SK-N-SH (cell line): ENCODE measurements at regions not wholly inside any gene's neighbourhood (a gene's known extent, or its start where the extent isn't known, plus 50 kb on each side); places are given as distances from the start of the nearest gene placed in this dataset.

ENCODE experiments used
- CTCF ChIA-PET: fragments of 300-600, 350-600 bp; formaldehyde crosslinking; extraction: SDS; loops from one replicate; lab custom pipeline; 2021; lab: Yijun Ruan, JAX
- POLR2A ChIA-PET: fragments of 350-600 bp; sonication (Branson Sonifier 250); formaldehyde crosslinking; extraction: SDS; loops from one replicate; lab custom pipeline; 2020; ENCODE audit warnings: antibody characterized with exemption, inconsistent platforms; lab: Yijun Ruan, JAX
- DNase-seq: peaks from one replicate; pipeline ENCODE4 v3.0.0; 2012
- H2AFZ ChIP-seq: fragments of 200-600 bp; sonication (generic); 2 replicates; pipeline ENCODE4 v1.8.1; 2016; ENCODE audit warnings: antibody characterized with exemption, mild to moderate bottlenecking, low read depth
- H3F3A ChIP-seq: fragments of 200-600 bp; sonication (generic); replicated peaks from 2 replicates; pipeline ENCODE3; 2016; ENCODE audit warnings: antibody characterized with exemption, mild to moderate bottlenecking; ENCODE audit not compliant: insufficient read depth
- H3K27ac ChIP-seq, 2 experiments: fragments of 200-500 bp in 1 of 2; fragments of 200-600 bp in 1 of 2; sonication (Bioruptor generic) in 1 of 2; sonication (generic), shearing (Covaris generic) in 1 of 2; 2 replicates each; pipeline versions ENCODE4 v1.5.1 to v1.6.1; 2014 to 2016; ENCODE audit warnings: low read depth in 2 of 2, inconsistent platforms in 1 of 2, low read length in 1 of 2, mild to moderate bottlenecking in 1 of 2, mixed read lengths in 1 of 2
- H3K27me3 ChIP-seq: fragments of 200-600 bp; sonication (generic), shearing (Covaris generic); 2 replicates; pipeline ENCODE4 v1.6.1; 2016; ENCODE audit warnings: mixed run types; ENCODE audit not compliant: insufficient read depth
- H3K36me3 ChIP-seq, 2 experiments: fragments of 200-500 bp in 1 of 2; fragments of 200-600 bp in 1 of 2; sonication (Bioruptor generic) in 1 of 2; sonication (generic) in 1 of 2; replicated peaks in 1 of 2; 2 replicates each; pipeline versions ENCODE3 to v1.5.1; 2014 to 2016; ENCODE audit warnings: low read length in 1 of 2, mild to moderate bottlenecking in 1 of 2; ENCODE audit not compliant: insufficient read depth in 2 of 2, control insufficient read depth in 1 of 2
- H3K4me1 ChIP-seq, 2 experiments: fragments of 200-500 bp in 1 of 2; fragments of 200-600 bp in 1 of 2; sonication (Bioruptor generic) in 1 of 2; sonication (generic), shearing (Covaris generic) in 1 of 2; 2 replicates each; pipeline versions ENCODE4 v1.5.1 to v1.6.1; 2014 to 2016; ENCODE audit warnings: low read depth in 1 of 2, low read length in 1 of 2, mixed run types in 1 of 2; ENCODE audit not compliant: insufficient read depth in 2 of 2, control insufficient read depth in 1 of 2
- H3K4me2 ChIP-seq: fragments of 200-600 bp; sonication (generic), shearing (Covaris generic); 2 replicates; pipeline ENCODE4 v1.6.1; 2017; ENCODE audit warnings: mixed run types
- H3K4me3 ChIP-seq, 2 experiments: fragments of 200-500 bp in 1 of 2; fragments of 200-600 bp in 1 of 2; sonication (Bioruptor generic) in 1 of 2; sonication (generic), shearing (Covaris generic) in 1 of 2; 2 replicates each; pipeline versions ENCODE4 v1.5.1 to v1.8.1; 2014 to 2016; ENCODE audit warnings: low read depth in 2 of 2, inconsistent platforms in 1 of 2, low read length in 1 of 2, mild to moderate bottlenecking in 1 of 2, mixed read lengths in 1 of 2, moderate library complexity in 1 of 2
- H3K79me2 ChIP-seq: fragments of 200-600 bp; sonication (generic); 2 replicates; pipeline ENCODE4 v1.8.1; 2017; ENCODE audit warnings: mild to moderate bottlenecking; ENCODE audit not compliant: insufficient read depth
- H3K9ac ChIP-seq: fragments of 200-600 bp; sonication (generic); 2 replicates; pipeline ENCODE4 v1.6.1; 2017; ENCODE audit warnings: mixed run types
- H3K9me2 ChIP-seq: fragments of 200-600 bp; sonication (generic); 2 replicates; pipeline ENCODE4 v1.6.1; 2017; ENCODE audit warnings: mixed run types
- H3K9me3 ChIP-seq: fragments of 200-600 bp; sonication (generic); 2 replicates; pipeline ENCODE4 v1.6.1; 2017; ENCODE audit warnings: mixed run types, mild to moderate bottlenecking, moderate library complexity
- H4K20me1 ChIP-seq: fragments of 200-600 bp; sonication (generic); 2 replicates; pipeline ENCODE4 v1.6.1; 2017; ENCODE audit warnings: mild to moderate bottlenecking, mixed run types; ENCODE audit not compliant: insufficient read depth
- CHD2 ChIP-seq: fragments of 150-350 bp; IDR thresholded peaks from 2 replicates; pipeline ENCODE4 v1.6.1; 2018; ENCODE audit warnings: low read length; ENCODE audit not compliant: partially characterized antibody
- ELF1 ChIP-seq: IDR thresholded peaks from 2 replicates; pipeline ENCODE4 v1.4.0; 2012
- EZH2phosphoT487 ChIP-seq: fragments of 200-600 bp; sonication (generic); IDR thresholded peaks from 2 replicates; pipeline ENCODE4 v1.6.1; 2017; ENCODE audit warnings: low read depth, mixed run types, mild to moderate bottlenecking, antibody characterized with exemption, moderate library complexity, borderline replicate concordance
- FOXM1 ChIP-seq: IDR thresholded peaks from 2 replicates; pipeline ENCODE4 v1.4.0; 2012; ENCODE audit warnings: low read depth, mild to moderate bottlenecking
- IRF3 ChIP-seq: fragments of 150-350 bp; IDR thresholded peaks from 2 replicates; pipeline ENCODE4 v1.6.1; 2016; ENCODE audit warnings: mild to moderate bottlenecking, low read depth, low read length
- JUND ChIP-seq: IDR thresholded peaks from 2 replicates; pipeline ENCODE4 v1.4.0; 2012
- MAX ChIP-seq: IDR thresholded peaks from 2 replicates; pipeline ENCODE4 v1.4.0; 2012; ENCODE audit warnings: low read depth
- MEF2A ChIP-seq: IDR thresholded peaks from 2 replicates; pipeline ENCODE4 v1.4.0; 2012; ENCODE audit warnings: low read depth, borderline replicate concordance
- MXI1 ChIP-seq: IDR thresholded peaks from 2 replicates; pipeline ENCODE4 v1.6.1; 2012; ENCODE audit warnings: mild to moderate bottlenecking, low read depth, low read length, improper control_type of control experiment
- NRF1 ChIP-seq: IDR thresholded peaks from 2 replicates; pipeline ENCODE4 v1.6.1; 2012; ENCODE audit warnings: low read depth, mild to moderate bottlenecking, low read length
- RFX5 ChIP-seq: IDR thresholded peaks from 2 replicates; pipeline ENCODE4 v1.6.1; 2012; ENCODE audit warnings: mild to moderate bottlenecking, improper control_type of control experiment, low read length
- RXRA ChIP-seq: IDR thresholded peaks from 2 replicates; pipeline ENCODE4 v1.4.0; 2012; ENCODE audit warnings: low read depth, mild to moderate bottlenecking, borderline replicate concordance
- SMC3 ChIP-seq: IDR thresholded peaks from 2 replicates; pipeline ENCODE4 v1.6.1; 2012; ENCODE audit warnings: low read depth, low read length, improper control_type of control experiment
- TCF12 ChIP-seq: IDR thresholded peaks from 2 replicates; pipeline ENCODE4 v1.4.0; 2012
- TEAD4 ChIP-seq: IDR thresholded peaks from 2 replicates; pipeline ENCODE4 v1.4.0; 2012; ENCODE audit warnings: mild to moderate bottlenecking, borderline replicate concordance; ENCODE audit not compliant: insufficient read depth
- USF2 ChIP-seq: fragments of 150-350 bp; IDR thresholded peaks from 2 replicates; pipeline ENCODE4 v1.6.1; 2017; ENCODE audit warnings: antibody characterized with exemption, low read length, low read depth, borderline replicate concordance
- YY1 ChIP-seq: IDR thresholded peaks from 2 replicates; pipeline ENCODE4 v1.4.0; 2012; ENCODE audit warnings: low read depth, mild to moderate bottlenecking
- ZBTB33 ChIP-seq: IDR thresholded peaks from 2 replicates; pipeline ENCODE4 v1.4.0; 2012; ENCODE audit warnings: low read depth, borderline replicate concordance
- WGBS: methylation state at CpG from one replicate; pipeline ENCODE4 v1.1.6; 2017; ENCODE audit warnings: low lambda C conversion rate; 5-methylcytosine and 5-hydroxymethylcytosine counted together

GRCh38 chr13:79625517-79625916 lies 144.6 kb downstream of the NDFIP2 start:
- no peak for TF ChIP-seq MEF2A
- TF ChIP-seq MAX, result no peak
- TF ChIP-seq RXRA, result no peak
- no peak for TF ChIP-seq MXI1
- TF ChIP-seq RFX5, result no peak
- no peak for TF ChIP-seq TEAD4
- TF ChIP-seq JUND, result no peak
- no peak for TF ChIP-seq USF2
- no peak for TF ChIP-seq YY1
- no peak for TF ChIP-seq NRF1
- TF ChIP-seq CHD2, result no peak
- TF ChIP-seq ELF1, result no peak
- TF ChIP-seq IRF3, result no peak
- no peak for TF ChIP-seq FOXM1
- TF ChIP-seq SMC3, result no peak
- no peak for TF ChIP-seq EZH2phosphoT487
- TF ChIP-seq ZBTB33, result no peak
- no peak for TF ChIP-seq TCF12
- H3K4me1 ChIP-seq, result peaks cover 0 to 7% of the 10 kb centered on the region in 2 experiments; a peak in 2 of 4 replicates
- no peak overlapping the region for H3K27ac ChIP-seq
- no peaks in the 10 kb centered on the region; the same call in 1 of the 2 replicates for H3K9me3 ChIP-seq
- H3K9me2 ChIP-seq, result no peaks in the 10 kb centered on the region
- H3K4me3 ChIP-seq, result no peak overlapping the region
- DNase-seq, result no peak
- H3K36me3 ChIP-seq, result no peaks in the 10 kb centered on the region
- H3K27me3 ChIP-seq, result no peaks in the 10 kb centered on the region
- ChIA-PET POLR2A (no interaction called here), CTCF (interaction anchor here (1.0 kb wide), 1 partner anchor 76 kb away, joined by 3 read pairs; no protein-coding TSS in a partner anchor)
- no peak overlapping the region for H2AFZ ChIP-seq
- WGBS, result 86% methylated on average over 1 of the region's 1 CpG
- no peaks in the 10 kb centered on the region for H3K79me2 ChIP-seq
- no peak overlapping the region for H3K4me2 ChIP-seq
- no peak overlapping the region for H3K9ac ChIP-seq
- H4K20me1 ChIP-seq, result no peaks in the 10 kb centered on the region
- H3F3A ChIP-seq, result no peaks in the 10 kb centered on the region
